ENCODE measurements at regions not wholly inside any gene's neighbourhood (a gene's known extent, or its start where the extent isn't known, plus 50 kb on each side); places are given as distances from the start of the nearest gene placed in this dataset.
"Not testable (repeated sequence)": the region's sequence is repeated elsewhere in the genome, so short reads cannot be mapped to it uniquely, and the experiment has no call there.

- DNase-seq: no peak
Observed at GRCh38 chr16:59920054-59920453, 1185.9 kb upstream of the GOT2 start.

GRCh38 chr16:59913666-59914065, 1179.5 kb upstream of the GOT2 start:
- DNase-seq: no peak

DNA sequence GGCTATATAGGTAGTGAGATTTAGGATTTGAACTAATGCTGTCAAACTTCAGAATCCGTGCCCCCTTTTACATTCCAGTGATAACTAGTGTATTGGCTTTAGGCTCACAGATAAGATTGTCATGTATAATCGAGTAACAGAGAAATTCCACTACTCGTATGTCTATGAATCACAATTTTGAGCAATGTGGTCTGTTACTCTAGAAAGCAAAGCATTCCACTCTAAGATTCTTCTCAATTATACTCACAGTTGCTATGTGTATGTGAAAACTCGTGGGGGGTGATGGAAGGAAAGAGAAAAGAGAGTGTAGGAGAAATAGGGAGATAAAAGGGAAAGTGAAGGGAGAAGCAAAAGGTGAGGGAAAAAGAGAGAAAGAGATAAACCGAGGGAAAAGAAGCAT, 1175.1 kb upstream of the GOT2 start:
- DNase-seq: no peak

DNA sequence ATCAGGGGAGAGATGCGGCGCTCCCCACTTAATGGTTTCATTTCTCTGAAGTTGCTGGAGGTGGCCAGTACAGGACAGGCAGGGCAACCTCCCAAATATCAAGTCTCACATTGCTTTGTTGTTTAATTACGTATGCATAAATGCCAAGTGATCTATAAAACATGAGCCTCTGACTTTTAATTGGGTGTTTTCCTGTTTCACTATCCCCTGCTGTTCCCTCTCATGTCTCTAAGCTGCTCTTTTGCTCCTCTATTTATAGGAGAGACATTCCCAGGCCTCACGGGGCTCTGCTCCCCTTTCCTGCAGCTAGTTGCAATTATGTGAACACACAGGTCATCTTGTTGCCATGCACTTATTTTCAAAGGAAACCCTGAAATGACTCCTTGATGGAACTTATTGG, 1173.5 kb upstream of the GOT2 start:
- DNase-seq: no peak

- DNase-seq: no peak
Observed at GRCh38 chr16:59905606-59906005, 1171.5 kb upstream of the GOT2 start.

DNA sequence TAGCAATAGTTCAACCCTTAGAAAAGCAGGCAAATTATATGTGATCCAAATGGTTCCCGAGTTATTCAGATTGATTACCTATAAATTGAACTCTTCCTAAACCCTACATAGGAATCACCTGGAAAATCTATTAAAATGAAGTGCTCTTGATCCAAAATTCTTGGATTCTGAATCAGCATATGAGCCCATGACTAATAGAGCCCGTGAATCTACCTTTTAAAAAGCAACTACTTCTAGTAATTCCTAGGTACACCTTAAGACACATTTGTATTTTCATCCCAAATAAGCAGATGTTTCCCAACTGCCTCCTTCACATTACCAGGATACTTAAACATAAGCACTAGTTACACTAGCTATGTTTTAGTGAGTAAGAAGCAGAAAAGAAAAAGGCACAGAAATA, 1171.0 kb upstream of the GOT2 start:
- no peak for DNase-seq

GRCh38 chr16:59899940-59900339, 1165.8 kb upstream of the GOT2 start:
- no peak for DNase-seq

GRCh38 chr16:59892376-59892775, 1158.3 kb upstream of the GOT2 start:
- no peak for DNase-seq

GRCh38 chr16:59887856-59888255, 1153.7 kb upstream of the GOT2 start:
- no peak for DNase-seq

- DNase-seq: no peak
Observed at GRCh38 chr16:59886021-59886420, 1151.9 kb upstream of the GOT2 start.

DNA sequence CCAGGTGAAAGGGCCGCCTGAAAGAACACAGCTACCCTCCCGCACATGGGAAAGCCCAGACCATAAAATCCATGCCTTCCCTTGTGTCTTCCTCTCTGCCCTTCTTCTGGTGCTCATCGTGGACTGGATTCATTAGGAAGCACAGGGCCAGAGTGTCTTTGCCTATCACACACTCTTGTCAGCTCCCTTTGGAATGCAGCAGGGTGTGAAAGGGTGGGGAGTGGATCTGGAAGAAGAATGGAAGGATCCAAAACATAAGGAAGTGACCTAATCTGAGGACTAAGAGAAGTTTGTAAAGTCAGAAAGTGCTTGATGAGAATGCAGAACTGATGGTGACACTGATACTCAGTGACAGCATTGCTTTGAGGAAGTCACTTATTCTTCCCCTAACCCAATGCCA, 1147.3 kb upstream of the GOT2 start:
- no peak for DNase-seq

- DNase-seq: no peak
Observed at GRCh38 chr16:59880611-59881010, 1146.5 kb upstream of the GOT2 start.

DNA sequence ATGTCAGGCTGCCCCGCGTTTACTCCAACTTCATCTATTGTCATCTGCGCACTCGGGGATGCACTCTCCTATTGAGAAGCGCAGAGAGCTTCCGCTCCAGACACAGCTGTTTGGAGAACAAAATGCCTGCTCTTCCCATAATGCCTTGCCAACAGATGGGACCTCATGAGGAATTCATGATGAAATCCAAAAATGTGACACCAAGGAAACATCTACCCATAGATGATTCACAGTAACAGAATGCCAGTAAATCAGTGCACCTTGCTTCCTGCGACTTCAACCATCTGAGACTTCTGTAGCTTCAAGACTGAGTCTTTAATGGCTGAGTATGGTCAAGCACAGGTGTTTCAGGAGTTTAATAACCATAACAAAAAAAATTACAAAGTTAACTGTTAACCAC, 1144.9 kb upstream of the GOT2 start:
- no peak for DNase-seq

GRCh38 chr16:59878479-59878878, 1144.4 kb upstream of the GOT2 start:
- no peak for DNase-seq

DNA sequence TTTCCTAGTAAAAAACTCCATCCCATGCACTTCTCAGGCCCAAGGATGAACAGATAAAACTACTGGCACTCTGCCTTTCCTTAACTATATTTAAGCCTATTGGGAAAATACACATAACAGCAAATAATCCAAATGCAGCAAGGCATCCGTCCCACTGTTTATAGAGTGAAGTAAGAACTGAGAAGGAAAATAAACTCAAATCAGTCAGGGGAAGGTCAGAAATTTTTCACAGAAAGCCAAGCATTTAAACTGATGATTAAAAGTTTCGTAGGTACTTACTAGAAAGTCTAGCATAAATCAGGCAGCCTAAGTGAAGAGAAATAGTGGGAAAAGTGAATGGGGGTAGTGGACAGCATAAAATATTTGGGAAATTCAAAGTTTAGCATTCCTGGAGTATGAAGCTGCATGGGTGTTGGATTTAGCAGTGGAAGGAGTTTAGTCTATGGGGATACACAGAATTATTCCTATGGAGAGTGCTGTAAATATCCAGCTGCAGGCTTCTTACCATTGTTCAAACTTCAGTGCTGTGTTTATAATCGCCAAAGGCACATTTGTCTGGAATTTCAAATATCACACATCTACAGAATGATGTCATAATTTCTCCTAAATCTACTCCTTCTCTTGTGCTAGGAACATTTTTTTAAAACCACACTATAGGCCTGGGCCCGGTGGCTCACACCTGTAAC, 1131.0 kb upstream of the GOT2 start:
- no peak for DNase-seq

DNA sequence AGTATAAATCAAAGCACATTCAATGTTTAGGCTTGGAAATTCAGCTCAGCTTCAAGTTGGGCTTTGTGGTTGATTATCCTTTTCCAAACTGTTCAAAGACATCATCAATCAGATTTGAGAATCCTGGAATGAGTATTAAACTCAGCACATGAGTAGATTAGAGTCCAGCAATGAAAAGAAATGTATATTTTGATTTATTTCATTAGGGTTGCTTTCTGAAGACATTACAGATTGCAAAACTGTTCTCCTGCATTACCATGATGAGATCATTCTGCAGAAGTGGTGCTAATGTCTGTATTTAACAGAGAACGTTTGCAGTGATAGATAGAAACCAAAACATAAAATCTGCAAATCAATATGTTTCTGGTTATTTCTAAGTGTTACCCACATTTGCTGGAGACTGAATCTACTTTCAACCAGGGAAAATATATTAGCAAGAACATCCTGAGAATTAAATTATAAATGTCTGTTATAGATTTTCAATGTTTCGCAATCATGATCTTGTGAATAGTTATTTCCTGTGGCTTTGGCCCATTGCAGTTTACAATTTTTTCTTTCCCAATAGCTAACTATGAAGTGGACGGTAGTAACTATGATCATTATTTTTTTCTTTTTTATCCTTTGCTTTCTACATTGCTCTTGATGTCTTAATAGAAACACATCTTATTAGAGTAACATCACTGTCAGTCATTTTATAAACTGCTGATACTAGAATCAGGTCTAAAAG, 1125.7 kb upstream of the GOT2 start:
- no peak for DNase-seq

- no peak for DNase-seq
Observed at GRCh38 chr16:59854846-59855439, 1120.8 kb upstream of the GOT2 start.

DNA sequence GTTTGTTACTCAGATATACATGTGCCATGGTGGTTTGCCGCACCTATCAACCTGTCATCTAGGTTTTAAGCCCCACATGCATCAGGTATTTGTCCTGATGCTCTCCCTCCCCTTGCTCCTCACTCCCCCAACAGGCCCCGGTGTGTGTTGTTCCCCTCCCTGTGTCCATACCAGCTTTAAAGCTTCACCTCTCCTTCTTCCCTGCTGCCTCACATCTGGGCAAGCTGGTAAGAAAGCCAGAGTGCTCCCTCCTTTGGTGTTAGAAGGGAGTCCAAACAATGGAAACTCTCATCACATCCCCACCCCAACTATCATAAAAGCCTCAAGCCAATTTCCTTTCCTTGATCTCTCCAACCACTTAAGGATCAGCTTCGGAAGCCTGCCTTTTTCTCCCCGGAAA, 1115.6 kb upstream of the GOT2 start:
- no peak for DNase-seq

DNA sequence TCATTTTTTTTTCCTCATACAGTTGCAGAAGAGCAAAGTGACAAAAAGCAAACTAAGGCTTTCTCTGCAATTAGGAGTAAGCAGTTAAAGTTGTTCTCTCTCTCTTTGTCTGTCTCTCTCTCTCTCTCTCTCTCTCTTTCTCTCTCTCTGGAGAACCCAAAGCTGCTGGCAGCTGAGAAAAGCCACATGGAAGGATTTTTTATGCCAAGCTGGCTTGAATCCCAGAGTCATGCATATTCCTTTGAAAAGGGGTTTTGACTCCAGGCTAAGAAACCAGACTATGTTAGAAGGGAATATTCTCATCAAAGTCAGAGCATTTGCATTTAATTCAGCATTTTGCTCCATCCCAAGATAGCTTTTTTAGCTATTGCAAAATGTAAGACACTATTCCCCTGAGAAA, 1114.2 kb upstream of the GOT2 start:
- no peak for DNase-seq

GRCh38 chr16:59840169-59840568, 1106.1 kb upstream of the GOT2 start:
- DNase-seq: no peak

DNA sequence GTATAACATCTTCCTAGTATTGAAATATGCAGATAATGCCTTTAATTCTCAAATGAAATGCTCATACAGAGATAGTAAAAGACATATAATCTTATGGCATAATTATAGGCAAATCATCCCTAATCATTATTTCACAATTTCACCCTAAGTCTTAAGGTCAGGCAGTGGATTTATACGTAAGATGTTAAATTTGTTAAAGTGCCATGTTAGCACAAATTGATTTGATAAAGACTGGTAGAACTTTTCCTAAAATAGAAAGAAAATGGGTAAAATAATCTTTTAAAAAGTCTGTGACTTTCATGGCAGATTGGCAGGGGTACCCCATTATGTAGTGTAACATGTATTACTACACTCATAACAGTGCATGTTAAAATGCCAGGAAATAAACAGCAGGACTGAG, 1092.7 kb upstream of the GOT2 start:
- no peak for DNase-seq

DNA sequence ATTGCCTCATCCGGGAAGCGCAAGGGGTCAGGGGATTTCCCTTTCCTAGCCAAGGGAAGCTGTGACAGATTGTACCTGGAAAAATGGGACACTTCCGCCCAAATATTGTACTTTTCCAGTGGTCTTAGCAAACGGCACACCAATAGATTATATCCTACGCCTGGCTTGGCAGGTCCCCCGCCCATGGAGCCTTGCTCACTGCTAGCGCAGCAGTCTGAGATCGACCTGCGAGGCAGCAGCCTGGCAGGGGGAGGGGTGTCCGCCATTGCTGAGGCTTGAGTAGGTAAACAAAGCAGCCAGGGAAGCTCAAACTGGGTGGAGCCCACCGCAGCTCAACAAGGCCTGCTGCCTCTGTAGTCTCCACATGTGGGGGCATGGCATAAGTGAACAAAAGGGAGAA, 1075.4 kb upstream of the GOT2 start:
- not testable (repeated sequence) for DNase-seq

GRCh38 chr16:59783191-59783590, 1049.1 kb upstream of the GOT2 start:
- DNase-seq: no peak

DNA sequence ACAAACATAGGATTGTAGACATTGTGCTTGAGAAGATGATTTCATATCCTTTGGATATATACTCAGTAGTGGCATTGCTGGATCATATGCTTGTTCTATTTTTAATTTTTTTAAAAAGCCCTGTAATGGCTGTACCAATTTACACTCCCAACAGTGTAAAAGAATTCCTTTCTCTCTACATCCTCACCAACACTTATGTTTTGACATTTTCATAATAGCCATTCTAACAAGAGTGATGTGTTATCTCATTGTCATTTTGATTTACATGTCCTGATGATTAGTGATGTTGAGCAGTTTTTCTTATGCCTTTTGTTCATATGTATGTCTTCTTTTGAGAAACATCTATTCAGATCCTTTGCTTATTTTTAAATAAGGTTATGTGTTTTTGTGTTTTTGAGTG, 1039.2 kb upstream of the GOT2 start:
- DNase-seq: no peak

DNA sequence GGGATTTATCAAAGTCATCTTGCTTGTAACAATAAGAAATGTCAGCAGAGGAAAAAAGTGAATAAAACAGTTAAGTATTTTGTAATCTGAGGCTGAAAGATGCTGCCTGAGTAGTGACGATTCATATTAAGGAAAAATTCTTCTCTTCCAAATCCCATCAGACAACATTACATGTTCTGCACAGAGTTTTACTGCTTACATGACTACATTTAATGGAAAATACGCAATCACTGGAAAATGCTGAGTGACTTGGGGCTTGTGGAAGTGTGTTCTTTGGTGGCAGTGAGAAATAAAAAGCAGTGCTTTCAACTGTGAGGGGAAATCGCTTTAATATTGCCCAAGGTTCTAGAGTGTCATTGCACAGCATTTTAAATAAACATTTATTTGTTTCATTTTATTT, 1025.2 kb upstream of the GOT2 start:
- DNase-seq: no peak

Measured in NCI-H446 treated with DMSO at 0.1 percent for 48 hours (cell line).